Mesodermal cell (in vitro differentiated cells): ENCODE measurements at regions not wholly inside any gene's neighbourhood (a gene's known extent, or its start where the extent isn't known, plus 50 kb on each side); places are given as distances from the start of the nearest gene placed in this dataset.

Experiments
- H3K27ac ChIP-seq: 2 replicates; pipeline ENCODE4 v1.7.0; 2013; ENCODE audit warnings: mild to moderate bottlenecking, low read depth, low read length, moderate library complexity; ENCODE audit not compliant: severe bottlenecking
- H3K36me3 ChIP-seq: 2 replicates; pipeline ENCODE4 v1.7.1; 2013; ENCODE audit warnings: mild to moderate bottlenecking, low read length, moderate library complexity; ENCODE audit not compliant: control insufficient read depth, insufficient read depth
- H3K4me1 ChIP-seq: one replicate; pipeline ENCODE4 v1.7.1; 2013; ENCODE audit warnings: mild to moderate bottlenecking, low read length; ENCODE audit not compliant: insufficient read depth, control insufficient read depth, poor library complexity, severe bottlenecking
- H3K4me3 ChIP-seq: 2 replicates; pipeline ENCODE4 v1.7.0; 2013; ENCODE audit warnings: low read length, control low read depth, mild to moderate bottlenecking; ENCODE audit not compliant: insufficient read depth, poor library complexity, severe bottlenecking; ENCODE audit errors: extremely low read depth
- H3K9me3 ChIP-seq: 2 replicates; pipeline ENCODE4 v1.7.1; 2013; ENCODE audit warnings: mild to moderate bottlenecking, low read length, moderate library complexity; ENCODE audit not compliant: control insufficient read depth
- WGBS, 2 experiments: methylation state at CpG; one replicate each; pipeline ENCODE4 v1.1.5; 2013; ENCODE audit warnings: missing lambda C conversion rate in 2 of 2; ENCODE audit not compliant: insufficient coverage in 2 of 2; 5-methylcytosine and 5-hydroxymethylcytosine counted together

- Histone ChIP-seq H3K27ac (no peak overlapping the region), H3K9me3 (no peaks in the 10 kb centered on the region), H3K4me1 (no peaks in the 10 kb centered on the region), H3K36me3 (no peaks in the 10 kb centered on the region), H3K4me3 (no peak overlapping the region)
- WGBS, 2 experiments: 80% methylated on average over 2 of the region's 4 CpGs; no CpG with 5 or more reads in 1 of the 2 experiments
These were observed 962.4 kb upstream of the SOX9 start for GRCh38 chr17:71158437-71158836.

- Histone ChIP-seq H3K36me3 (no peaks in the 10 kb centered on the region), H3K9me3 (no peaks in the 10 kb centered on the region), H3K4me3 (no peak overlapping the region), H3K4me1 (no peaks in the 10 kb centered on the region), H3K27ac (no peak overlapping the region)
- 96 to 100% methylated on average over 2 to 3 of the region's 6 CpGs for WGBS, 2 experiments
These were observed 957.6 kb upstream of the SOX9 start for GRCh38 chr17:71163121-71163812.

- no peak overlapping the region for H3K27ac ChIP-seq
- H3K36me3 ChIP-seq: no peaks in the 10 kb centered on the region
These were observed 957.1 kb upstream of the SOX9 start for GRCh38 chr17:71163813-71164122.

GRCh38 chr17:71164561-71164960 lies 956.3 kb upstream of the SOX9 start:
- H3K4me3 ChIP-seq: no peak overlapping the region
- no peaks in the 10 kb centered on the region for H3K4me1 ChIP-seq
- H3K9me3 ChIP-seq: no peaks in the 10 kb centered on the region
- no peak overlapping the region for H3K27ac ChIP-seq
- no peaks in the 10 kb centered on the region for H3K36me3 ChIP-seq
- WGBS, 2 experiments: 82 to 88% methylated on average over 1 to 3 of the region's 3 CpGs

More at GRCh38 chr17:71163813-71164122, 957.1 kb upstream of the SOX9 start:
- Histone ChIP-seq H3K4me1 (no peaks in the 10 kb centered on the region), H3K9me3 (no peaks in the 10 kb centered on the region), H3K4me3 (no peak overlapping the region)
- 88 to 89% methylated on average over 5 to 7 of the region's 8 CpGs for WGBS, 2 experiments

DNA sequence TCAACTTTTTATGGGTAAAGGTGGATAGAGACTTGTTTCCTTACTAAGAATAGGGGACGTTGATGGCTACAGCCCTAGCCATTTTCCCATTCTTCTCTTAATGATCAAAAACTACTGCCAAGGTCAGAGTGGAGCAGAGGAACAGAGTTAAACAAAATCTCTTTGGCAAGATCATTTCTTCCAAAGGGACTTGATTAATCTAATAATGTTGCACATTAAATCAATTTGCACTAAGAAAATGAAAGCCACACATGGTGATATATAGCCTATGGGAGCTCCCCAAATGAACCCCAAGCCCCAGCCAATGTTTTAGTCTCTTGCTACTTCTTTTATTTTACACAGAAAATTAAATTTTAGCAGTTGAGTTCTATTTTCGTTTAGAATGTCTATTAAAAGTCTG lies 954.5 kb upstream of the SOX9 start:
- no peaks in the 10 kb centered on the region for H3K36me3 ChIP-seq
- no CpG with 5 or more reads among the region's 2 CpGs for WGBS, 2 experiments
- no peak overlapping the region for H3K27ac ChIP-seq

DNA sequence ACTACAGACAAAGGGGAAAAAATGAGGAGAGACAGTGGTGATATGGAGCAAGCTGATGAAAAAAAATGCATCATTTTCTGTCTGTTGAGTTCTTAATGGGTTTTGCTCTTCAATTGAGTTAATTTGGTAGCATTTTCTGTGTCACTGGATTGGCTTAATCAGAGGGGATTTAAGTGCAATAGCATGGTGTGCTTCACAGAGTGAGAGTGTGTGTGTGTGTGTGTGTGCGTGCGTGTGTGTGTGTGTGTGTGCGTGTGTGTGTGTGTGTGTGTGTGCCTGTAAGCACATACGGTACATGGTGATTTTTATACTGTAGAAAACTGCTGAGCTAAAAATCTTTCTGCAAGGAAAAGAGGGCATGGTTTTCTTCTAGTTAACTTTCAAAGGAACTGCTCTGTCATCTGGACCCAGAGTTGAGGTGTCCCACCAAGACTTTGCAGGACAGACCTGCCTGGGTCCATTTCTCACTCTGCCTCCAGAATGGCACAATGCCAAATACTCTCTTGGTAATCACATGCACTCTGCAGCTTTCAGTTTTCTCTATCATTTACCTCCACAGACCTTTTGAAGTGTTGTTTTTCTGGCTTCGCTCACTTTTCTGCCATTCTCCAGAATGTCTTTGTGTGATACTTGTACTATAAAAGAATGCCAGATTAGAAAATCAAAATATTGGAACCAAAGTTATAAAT lies 952.6 kb upstream of the SOX9 start:
- H3K4me1 ChIP-seq: no peaks in the 10 kb centered on the region
- H3K27ac ChIP-seq: no peak overlapping the region
- no peaks in the 10 kb centered on the region for H3K36me3 ChIP-seq
- H3K4me3 ChIP-seq: no peak overlapping the region
- 63 to 100% methylated on average over 1 to 4 of the region's 5 CpGs for WGBS, 2 experiments
- H3K9me3 ChIP-seq: no peaks in the 10 kb centered on the region

More for the DNA sequence above, 954.5 kb upstream of the SOX9 start:
- Histone ChIP-seq H3K4me3 (no peak overlapping the region), H3K4me1 (no peaks in the 10 kb centered on the region), H3K9me3 (no peaks in the 10 kb centered on the region)

GRCh38 chr17:71170070-71170469 lies 950.8 kb upstream of the SOX9 start:
- Histone ChIP-seq H3K4me1 (no peaks in the 10 kb centered on the region), H3K27ac (no peak overlapping the region), H3K9me3 (no peaks in the 10 kb centered on the region), H3K36me3 (no peaks in the 10 kb centered on the region), H3K4me3 (no peak overlapping the region)

DNA sequence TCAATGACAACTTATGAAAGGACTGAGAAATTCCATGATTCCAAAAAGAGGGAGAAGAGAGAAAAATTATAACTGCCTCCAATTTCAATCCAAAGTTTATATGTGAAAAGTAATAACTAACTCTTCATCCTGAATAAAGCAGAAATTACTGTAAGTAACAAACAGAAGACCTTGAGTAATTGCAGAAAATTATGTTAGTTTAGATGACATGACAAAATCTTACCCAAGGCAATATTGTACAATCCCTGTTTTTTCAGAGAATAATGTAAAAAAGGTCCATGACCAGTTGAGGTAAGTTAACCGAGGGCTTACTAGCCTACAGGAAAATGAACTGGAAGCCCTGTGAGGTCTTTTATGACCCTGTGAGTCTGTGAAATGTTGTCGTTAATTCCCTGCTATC lies 949.5 kb upstream of the SOX9 start:
- H3K9me3 ChIP-seq: no peaks in the 10 kb centered on the region
- WGBS, 2 experiments: 100% methylated on average over 1 of the region's 2 CpGs; no CpG with 5 or more reads in 1 of the 2 experiments
- no peaks in the 10 kb centered on the region for H3K4me1 ChIP-seq
- H3K36me3 ChIP-seq: no peaks in the 10 kb centered on the region
- no peak overlapping the region for H3K4me3 ChIP-seq
- H3K27ac ChIP-seq: no peak overlapping the region

DNA sequence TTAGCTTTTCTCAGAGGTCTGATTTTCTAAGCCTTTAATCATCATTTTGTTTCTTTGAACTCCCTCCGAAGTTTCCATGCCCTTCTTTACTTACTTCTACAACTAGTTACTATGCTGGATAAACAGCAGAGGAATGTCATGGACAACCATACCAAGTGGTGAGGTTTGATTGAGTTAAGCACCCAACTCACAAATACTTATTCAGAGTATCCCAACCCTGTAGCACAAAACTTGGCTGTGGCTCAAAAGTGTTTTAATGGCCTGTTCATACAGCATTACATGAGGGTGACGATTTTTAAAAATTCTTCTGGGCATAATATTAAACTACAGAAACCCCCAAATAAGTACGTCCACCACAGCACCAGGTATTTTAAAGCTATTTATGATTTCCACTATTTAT lies 946.8 kb upstream of the SOX9 start:
- no peaks in the 10 kb centered on the region for H3K36me3 ChIP-seq
- H3K4me3 ChIP-seq: no peak overlapping the region
- H3K9me3 ChIP-seq: no peaks in the 10 kb centered on the region
- H3K27ac ChIP-seq: no peak overlapping the region
- H3K4me1 ChIP-seq: no peaks in the 10 kb centered on the region
- no CpG with 5 or more reads among the region's 3 CpGs for WGBS, 2 experiments

- no peak overlapping the region for H3K27ac ChIP-seq
- H3K4me1 ChIP-seq: no peaks in the 10 kb centered on the region
- H3K36me3 ChIP-seq: no peaks in the 10 kb centered on the region
- H3K9me3 ChIP-seq: no peaks in the 10 kb centered on the region
- WGBS, 2 experiments: 83 to 100% methylated on average over 1 of the region's 1 CpG
- no peak overlapping the region for H3K4me3 ChIP-seq
These were observed 944.5 kb upstream of the SOX9 start for GRCh38 chr17:71176331-71176730.

GRCh38 chr17:71176928-71177443 lies 943.8 kb upstream of the SOX9 start:
- no peaks in the 10 kb centered on the region for H3K9me3 ChIP-seq

More at GRCh38 chr17:71176928-71177443, 943.8 kb upstream of the SOX9 start:
- no peaks in the 10 kb centered on the region for H3K4me1 ChIP-seq
- whole genome bisulfite sequencing, 2 experiments: 92 to 100% methylated on average over 2 to 3 of the region's 6 CpGs
- no peak overlapping the region for H3K27ac ChIP-seq
- H3K4me3 ChIP-seq: no peak overlapping the region
- H3K36me3 ChIP-seq: no peaks in the 10 kb centered on the region
